HCT116 (cell line): ENCODE measurements at regions not wholly inside any gene's neighbourhood (a gene's known extent, or its start where the extent isn't known, plus 50 kb on each side); places are given as distances from the start of the nearest gene placed in this dataset.

Experiments
- ATAC-seq: fragments of 200-7000 bp; cut with Tn5 transposase; 2 replicates; pipeline ENCODE4 v1.9.1; 2020; ENCODE audit warnings: mild to moderate bottlenecking, moderate library complexity
- BruUV-seq: library from RNA; stranded (reverse); fragments of 400-500 nt; replicated peaks from 2 replicates; lab custom pipeline; 2021; lab: Mats Ljungman, UMichigan
- CTCF ChIA-PET: fragments of 300-600 bp; sonication (Branson Sonifier 250); formaldehyde crosslinking; loops from one replicate; lab custom pipeline; 2021; ENCODE audit warnings: antibody characterized with exemption; lab: Charles Lee
- POLR2A ChIA-PET: fragments of 300-600, 350-600 bp; sonication (Branson Sonifier 250); formaldehyde crosslinking; loops from one replicate; lab custom pipeline; 2021; ENCODE audit warnings: antibody characterized with exemption; lab: Charles Lee
- RAD21 ChIA-PET, 2 experiments: fragments of 300-600 bp; sonication (Branson Sonifier 250); formaldehyde crosslinking; loops; one replicate each; lab custom pipeline; 2023; ENCODE audit warnings: low total read pairs in 2 of 2; ENCODE audit not compliant: uncharacterized antibody in 2 of 2, unreplicated experiment in 2 of 2, low non-redundant PET in 1 of 2; lab: Charles Lee
- DNase-seq: peaks from one replicate; pipeline ENCODE4 v3.0.0-alpha.2; 2010; ENCODE audit warnings: low read depth, low spot score
- H2AFZ ChIP-seq: fragments of 200-600 bp; shearing (Covaris generic), sonication (generic); 2 replicates; pipeline ENCODE4 v1.6.1; 2017; ENCODE audit warnings: low read depth, mixed run types, mixed read lengths, antibody characterized with exemption, low read length; ENCODE audit not compliant: poor library complexity, severe bottlenecking
- H3K27ac ChIP-seq: 2 replicates; pipeline ENCODE4 v1.5.1; 2012; ENCODE audit warnings: low read depth, low read length
- H3K27me3 ChIP-seq: fragments of 200-600 bp; sonication (generic); 2 replicates; pipeline ENCODE4 v1.6.1; 2016; ENCODE audit warnings: mixed run types, low read length, mixed read lengths; ENCODE audit not compliant: insufficient read depth
- H3K36me3 ChIP-seq, 2 experiments: fragments of 200-500 bp in 1 of 2; fragments of 200-600 bp in 1 of 2; sonication (Bioruptor generic) in 1 of 2; sonication (generic) in 1 of 2; 2 replicates each; pipeline versions ENCODE4 v1.5.1 to v1.6.1; 2014 to 2016; ENCODE audit warnings: low read length in 2 of 2, inconsistent platforms in 1 of 2, mixed read lengths in 1 of 2, mixed run types in 1 of 2; ENCODE audit not compliant: insufficient read depth in 2 of 2, control insufficient read depth in 1 of 2
- H3K4me1 ChIP-seq, 2 experiments: fragments of 200-600 bp in 1 of 2; sonication (generic) in 1 of 2; 2 replicates each; pipeline versions ENCODE4 v1.5.1 to v1.6.1; 2012 to 2017; ENCODE audit warnings: low read length in 2 of 2, inconsistent platforms in 1 of 2, mild to moderate bottlenecking in 1 of 2, mixed read lengths in 1 of 2, mixed run types in 1 of 2, moderate library complexity in 1 of 2; ENCODE audit not compliant: insufficient read depth in 2 of 2, control insufficient read depth in 1 of 2
- H3K4me2 ChIP-seq: fragments of 200-600 bp; sonication (generic); 2 replicates; pipeline ENCODE4 v1.6.1; 2017; ENCODE audit warnings: mixed run types, low read length, mixed read lengths
- H3K4me3 ChIP-seq, 2 experiments: fragments of 200-600 bp in 1 of 2; sonication (generic) in 1 of 2; replicated peaks in 1 of 2; 2 replicates each; pipeline ENCODE4 v1.5.1; 2011 to 2016; ENCODE audit warnings: low read length in 2 of 2, control low read depth in 1 of 2, low read depth in 1 of 2, mild to moderate bottlenecking in 1 of 2, mixed read lengths in 1 of 2, mixed run types in 1 of 2
- H3K79me2 ChIP-seq: fragments of 200-600 bp; sonication (generic); 2 replicates; pipeline ENCODE4 v1.6.1; 2017; ENCODE audit warnings: mild to moderate bottlenecking, mixed run types, low read length, moderate library complexity, mixed read lengths; ENCODE audit not compliant: insufficient read depth
- H3K9ac ChIP-seq: fragments of 200-600 bp; sonication (generic); 2 replicates; pipeline ENCODE4 v1.6.1; 2016; ENCODE audit warnings: low read length, mixed read lengths
- H3K9me2 ChIP-seq: fragments of 200-600 bp; sonication (generic), shearing (Covaris generic); 2 replicates; pipeline ENCODE4 v1.6.1; 2017; ENCODE audit warnings: mixed run types, mild to moderate bottlenecking, moderate library complexity; ENCODE audit not compliant: insufficient read depth
- H3K9me3 ChIP-seq, 2 experiments: fragments of 200-500 bp in 1 of 2; fragments of 200-600 bp in 1 of 2; sonication (Bioruptor generic) in 1 of 2; sonication (generic) in 1 of 2; 2 replicates each; pipeline ENCODE4 v1.6.1; 2014 to 2017; ENCODE audit warnings: low read length in 2 of 2, mixed read lengths in 2 of 2, inconsistent platforms in 1 of 2, low read depth in 1 of 2, mild to moderate bottlenecking in 1 of 2, mixed run types in 1 of 2, moderate library complexity in 1 of 2; ENCODE audit not compliant: control insufficient read depth in 1 of 2, insufficient read depth in 1 of 2
- H4K20me1 ChIP-seq: fragments of 200-600 bp; sonication (generic), shearing (Covaris generic); 2 replicates; pipeline ENCODE4 v1.6.1; 2017; ENCODE audit warnings: mixed run types, mild to moderate bottlenecking, moderate library complexity; ENCODE audit not compliant: insufficient read depth
- CBX3 ChIP-seq: IDR thresholded peaks from 2 replicates; pipeline ENCODE4 v1.6.1; 2012; ENCODE audit warnings: low read depth
- CEBPB ChIP-seq: IDR thresholded peaks from 2 replicates; pipeline ENCODE4 v1.6.1; 2012; ENCODE audit warnings: low read depth
- CTCF ChIP-seq, 3 experiments: fragments of 200-600 bp in 1 of 3; sonication (generic) in 1 of 3; IDR thresholded peaks in 2 of 3; conservative IDR thresholded peaks in 1 of 3; 2 replicates each; pipeline ENCODE4 v1.5.1; 2012 to 2017; ENCODE audit warnings: low read depth in 2 of 3, low read length in 2 of 3, antibody characterized with exemption in 1 of 3, borderline replicate concordance in 1 of 3, control low read depth in 1 of 3, mild to moderate bottlenecking in 1 of 3, mixed read lengths in 1 of 3, mixed run types in 1 of 3, moderate library complexity in 1 of 3; ENCODE audit not compliant: insufficient read depth in 1 of 3
- EGR1 ChIP-seq: IDR thresholded peaks from 2 replicates; pipeline ENCODE4 v1.6.1; 2012; ENCODE audit warnings: low read depth
- EZH2phosphoT487 ChIP-seq: fragments of 200-600 bp; IDR thresholded peaks from 2 replicates; pipeline ENCODE4 v1.6.1; 2018; ENCODE audit warnings: antibody characterized with exemption, borderline replicate concordance
- FOSL1 ChIP-seq: IDR thresholded peaks from 2 replicates; pipeline ENCODE4 v1.6.1; 2012; ENCODE audit warnings: low read depth
- JUND ChIP-seq: IDR thresholded peaks from 2 replicates; pipeline ENCODE4 v1.6.1; 2012
- POLR2A ChIP-seq: IDR thresholded peaks from 2 replicates; pipeline ENCODE4 v1.7.0; 2011; ENCODE audit warnings: borderline replicate concordance; ENCODE audit not compliant: insufficient read depth, insufficient read length; ENCODE audit errors: extremely low read depth
- POLR2AphosphoS5 ChIP-seq: IDR thresholded peaks from 2 replicates; pipeline ENCODE4 v1.6.1; 2011; ENCODE audit warnings: mild to moderate bottlenecking, low read depth, low read length, moderate library complexity
- REST ChIP-seq: IDR thresholded peaks from 2 replicates; pipeline ENCODE4 v1.6.1; 2012; ENCODE audit warnings: low read depth
- SP1 ChIP-seq: IDR thresholded peaks from 2 replicates; pipeline ENCODE4 v1.6.1; 2012; ENCODE audit warnings: low read depth
- SRF ChIP-seq: IDR thresholded peaks from 2 replicates; pipeline ENCODE4 v1.6.1; 2012; ENCODE audit warnings: low read depth
- TCF7L2 ChIP-seq: IDR thresholded peaks from 2 replicates; pipeline ENCODE4 v1.7.0; 2011; ENCODE audit warnings: borderline replicate concordance, inconsistent platforms; ENCODE audit not compliant: insufficient read depth, insufficient read length; ENCODE audit errors: extremely low read depth
- ZBTB33 ChIP-seq: IDR thresholded peaks from 2 replicates; pipeline ENCODE4 v1.6.1; 2011; ENCODE audit warnings: mild to moderate bottlenecking, low read length, moderate library complexity; ENCODE audit not compliant: insufficient replicate concordance; ENCODE audit errors: extremely low read depth
- ZFX ChIP-seq: fragments of 450-650 bp; IDR thresholded peaks from 2 replicates; pipeline ENCODE4 v1.6.1; 2017
- intact Hi-C: fragments of 100-400 bp; cut with micrococcal nuclease; formaldehyde crosslinking; loops from 2 replicates; pipeline ENCODE4 v1.10.0; 2022

GRCh38 chr3:46093327-46093942 lies 66.2 kb upstream of the XCR1 start (continued):
- TF ChIP-seq ZBTB33 (no peak), EGR1 (no peak), FOSL1 (no peak)

GRCh38 chr3:46092702-46093080 lies 65.4 kb upstream of the XCR1 start:
- Histone ChIP-seq H3K9me2 (no peaks in the 10 kb centered on the region), H3K27me3 (no peaks in the 10 kb centered on the region), H3K27ac (no peak overlapping the region), H3K4me1 (peaks cover 0 to 15% of the 10 kb centered on the region in 2 experiments; a peak in 1 of 4 replicates), H3K4me2 (no peak overlapping the region), H3K79me2 (no peaks in the 10 kb centered on the region), H2AFZ (no peak overlapping the region), H3K4me3 (no peak overlapping the region), H3K9ac (no peak overlapping the region), H3K9me3 (no peaks in the 10 kb centered on the region), H4K20me1 (no peaks in the 10 kb centered on the region), H3K36me3 (no peaks in the 10 kb centered on the region)
- CTCF ChIA-PET, result interaction anchor here (1.1 kb wide), 1 partner anchor 14 kb away, joined by 3 read pairs; no protein-coding TSS in a partner anchor
- POLR2A ChIA-PET, result no interaction called here
- intact Hi-C loops, result no loop called here
- DNase-seq, result no peak
- RAD21 ChIA-PET, result no interaction called here
- ATAC-seq, result no peak
- no TSS peak for BruUV-seq
- TF ChIP-seq FOSL1 (no peak), ZFX (no peak), POLR2A (no peak), EZH2phosphoT487 (no peak), CEBPB (no peak), TCF7L2 (no peak), POLR2AphosphoS5 (no peak), ZBTB33 (no peak), SRF (no peak), CTCF (IDR thresholded peaks at IDR 0.05 in 2 of 3, conservative IDR thresholded peaks at IDR 0.05 in 1 of 3; ENCODE audit: borderline replicate concordance in 1 of 3, insufficient read depth in 1 of 3, low read depth in 2 of 3, low read length in 2 of 3) (no peak), SP1 (no peak), JUND (no peak), CBX3 (no peak), EGR1 (no peak), REST (no peak)
